ENCODE measurements at regions not wholly inside any gene's neighbourhood (a gene's known extent, or its start where the extent isn't known, plus 50 kb on each side); places are given as distances from the start of the nearest gene placed in this dataset.

DNA sequence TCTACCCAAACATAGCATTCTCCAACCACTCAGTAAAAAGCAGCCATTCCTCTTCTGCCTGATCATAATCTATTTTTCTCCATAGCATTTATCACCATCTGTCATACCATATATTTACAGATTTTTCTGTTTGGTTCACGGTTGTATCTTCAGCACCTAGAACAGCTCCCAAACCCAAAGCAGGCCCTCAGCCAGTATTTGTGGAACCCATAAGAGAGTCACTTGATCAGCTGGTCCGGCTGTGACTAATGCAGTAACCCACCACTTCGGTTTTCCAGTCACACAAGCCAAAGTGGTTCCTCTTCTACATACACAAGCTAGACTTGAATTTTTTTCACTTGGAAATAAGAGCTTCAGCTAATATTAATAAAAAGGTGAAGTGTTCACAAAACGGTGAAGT is 511.6 kb upstream of the CELF4 start:
- Mint-ChIP-seq H3K4me3 (no peak overlapping the region), H3K4me1 (no peaks in the 10 kb centered on the region), H3K27ac (no peak overlapping the region), H3K9me3 (peaks cover 3 to 4% of the 10 kb centered on the region in 2 donors), H3K27me3 (no peaks in the 10 kb centered on the region), H3K36me3 (no peaks in the 10 kb centered on the region)
- DNase-seq (no peak), ATAC-seq (replicated peaks) (no peak)

DNA sequence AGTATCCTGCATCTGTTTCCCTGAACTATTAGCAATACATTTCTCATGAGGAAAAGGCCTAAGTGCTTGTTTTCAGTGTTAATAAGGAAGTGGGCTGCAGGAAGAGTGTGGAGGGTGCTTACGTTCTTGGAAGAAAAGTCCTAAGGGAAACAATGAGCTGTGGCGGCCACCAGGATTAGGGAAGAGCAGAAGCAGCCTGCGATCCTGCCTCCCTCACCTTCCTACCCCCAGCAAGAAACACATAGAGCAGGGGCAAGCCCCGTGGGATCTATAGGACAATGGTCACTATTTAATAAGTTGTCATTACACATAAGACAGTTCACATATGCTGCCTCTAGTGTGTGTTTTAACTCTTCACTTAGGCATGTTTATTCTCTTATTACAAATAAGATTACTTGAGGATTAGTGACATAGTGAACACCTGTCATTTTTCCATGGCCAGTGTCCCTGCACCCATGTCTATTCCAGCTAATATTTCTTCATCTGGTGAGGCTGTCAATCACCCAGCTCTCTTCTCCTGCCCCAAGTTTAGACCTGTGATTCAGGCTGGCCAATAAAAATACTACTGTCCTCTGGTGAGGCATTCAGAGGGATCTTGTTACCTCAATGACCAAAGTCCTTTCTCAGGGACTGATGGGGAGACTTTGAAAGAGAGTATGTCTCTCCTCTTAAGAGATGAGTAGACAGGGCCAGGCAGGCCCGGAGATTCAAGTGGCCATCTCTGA is 510.9 kb upstream of the CELF4 start:
- Mint-ChIP-seq H3K4me1 (no peaks in the 10 kb centered on the region), H3K4me3 (no peak overlapping the region), H3K36me3 (no peaks in the 10 kb centered on the region), H3K27me3 (no peaks in the 10 kb centered on the region), H3K9me3 (peaks cover 2 to 3% of the 10 kb centered on the region in 2 donors), H3K27ac (no peak overlapping the region)
- no peak for DNase-seq
- no peak for ATAC-seq (replicated peaks)

DNA sequence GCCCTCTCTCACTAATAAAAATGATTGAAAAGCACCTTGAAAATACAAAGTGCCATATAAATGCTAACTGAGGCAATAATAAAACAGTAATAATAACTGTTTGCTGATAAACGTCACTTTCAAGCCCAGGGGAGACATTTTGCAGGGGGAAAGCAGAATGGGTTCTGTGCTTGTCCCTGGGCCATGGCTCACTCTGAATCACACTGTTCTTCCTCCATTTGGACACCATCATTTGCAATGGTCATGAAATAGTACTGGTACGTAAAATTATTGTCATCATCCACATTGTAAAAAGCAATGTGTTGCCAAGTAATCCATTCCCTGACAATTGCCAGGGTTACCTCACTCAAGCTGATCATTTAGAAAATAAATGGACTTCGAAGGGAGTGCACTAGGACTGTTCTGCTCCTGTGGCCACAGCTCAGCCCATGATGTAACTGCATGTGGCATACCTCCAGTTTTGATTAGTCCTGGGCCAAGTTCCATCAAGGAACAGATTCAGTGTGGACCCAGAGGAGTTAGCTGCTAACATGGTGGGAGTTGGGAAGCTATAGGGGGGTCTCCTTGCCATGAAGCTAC is 508.8 kb upstream of the CELF4 start:
- no peaks in the 10 kb centered on the region for H3K27me3 Mint-ChIP-seq
- H3K4me3 Mint-ChIP-seq, result no peak overlapping the region
- H3K4me1 Mint-ChIP-seq, result no peaks in the 10 kb centered on the region
- H3K27ac Mint-ChIP-seq, result no peak overlapping the region
- ATAC-seq (replicated peaks) (no peak), DNase-seq (no peak)
- H3K36me3 Mint-ChIP-seq, result no peaks in the 10 kb centered on the region
- H3K9me3 Mint-ChIP-seq, result peaks cover 3 to 6% of the 10 kb centered on the region in 2 donors

DNA sequence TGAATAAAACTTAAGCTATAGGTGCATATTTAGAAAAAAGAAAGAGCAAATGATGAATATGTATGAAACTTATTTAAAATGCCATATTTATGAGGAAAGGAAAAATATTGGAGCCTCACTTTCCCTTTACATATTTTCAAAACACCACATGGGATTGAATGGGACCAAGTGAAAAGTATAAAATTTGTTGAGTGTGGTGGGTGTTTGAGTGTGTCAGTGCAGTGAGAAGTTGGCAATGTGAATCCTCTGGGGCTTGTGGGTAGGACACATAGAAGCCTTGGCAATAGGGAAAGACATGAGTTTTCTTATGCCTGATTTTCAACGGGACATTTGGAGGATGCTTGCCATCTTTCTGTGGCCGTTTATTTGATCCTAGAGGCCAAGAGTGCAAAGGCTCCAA is 502.2 kb upstream of the CELF4 start:
- no peaks in the 10 kb centered on the region for H3K4me1 Mint-ChIP-seq
- ATAC-seq (replicated peaks) (no peak), DNase-seq (no peak)
- H3K27me3 Mint-ChIP-seq, result no peaks in the 10 kb centered on the region
- H3K9me3 Mint-ChIP-seq, result peaks cover 0 to 6% of the 10 kb centered on the region in 2 donors
- no peak overlapping the region for H3K4me3 Mint-ChIP-seq
- no peaks in the 10 kb centered on the region for H3K36me3 Mint-ChIP-seq
- no peak overlapping the region for H3K27ac Mint-ChIP-seq

DNA sequence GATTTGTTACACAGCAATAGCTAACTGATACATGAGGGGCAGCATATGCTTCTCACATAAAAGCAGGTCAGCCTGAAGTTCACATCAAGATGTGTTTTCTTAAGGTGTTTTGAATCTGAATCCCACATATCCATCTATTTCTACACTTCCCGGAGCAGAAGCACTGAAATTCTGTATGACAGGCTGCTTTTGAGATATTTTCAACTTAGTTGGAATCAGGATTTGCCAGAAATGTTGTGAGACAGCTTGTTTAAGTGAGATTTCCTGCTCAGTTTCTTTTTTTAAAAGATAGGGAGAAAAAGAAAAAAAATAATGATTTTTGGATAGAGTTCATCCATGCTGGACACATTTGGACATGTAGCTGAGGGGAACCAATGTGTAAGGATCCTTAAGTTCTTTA is 501.5 kb upstream of the CELF4 start:
- Mint-ChIP-seq H3K27me3 (no peaks in the 10 kb centered on the region), H3K27ac (no peak overlapping the region), H3K36me3 (no peaks in the 10 kb centered on the region), H3K9me3 (peaks cover 0 to 6% of the 10 kb centered on the region in 2 donors), H3K4me1 (no peaks in the 10 kb centered on the region), H3K4me3 (no peak overlapping the region)
- no peak for ATAC-seq (replicated peaks)
- DNase-seq, result no peak

DNA sequence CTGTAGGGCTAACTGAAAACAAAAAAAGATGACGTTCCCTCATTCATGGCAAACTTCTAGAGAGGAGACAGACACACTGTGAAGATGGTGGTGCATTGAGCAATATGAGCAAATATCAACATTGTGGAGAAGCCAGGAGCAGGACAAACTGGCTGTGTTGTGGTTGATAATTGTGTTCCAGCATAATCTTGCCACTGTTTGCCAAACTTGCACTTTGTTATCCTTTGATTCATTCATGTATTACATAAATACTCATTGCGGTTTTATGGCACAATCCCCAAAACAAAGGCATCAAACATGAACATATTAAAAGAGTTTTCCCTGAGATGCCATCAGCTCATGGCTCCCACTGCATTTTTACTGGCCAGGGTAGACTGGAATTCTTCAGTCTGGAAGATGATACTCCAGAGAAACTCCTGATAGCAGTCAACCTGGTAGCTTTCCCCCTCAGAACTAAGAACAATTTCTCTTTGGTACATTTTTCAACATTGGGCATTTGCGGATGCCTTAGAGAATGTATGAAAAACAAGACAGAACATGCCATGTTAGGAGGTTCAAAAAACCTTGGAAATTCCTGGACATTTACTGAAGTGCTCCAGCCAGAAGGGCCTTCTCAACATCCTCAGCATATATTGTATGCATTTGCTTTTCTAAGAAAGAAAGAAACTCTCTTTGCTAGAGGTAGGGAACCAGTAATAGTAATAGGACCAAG is 487.4 kb upstream of the CELF4 start:
- ATAC-seq (replicated peaks) (no peak), DNase-seq (no peak)
- H3K36me3 Mint-ChIP-seq, result no peaks in the 10 kb centered on the region
- H3K27me3 Mint-ChIP-seq, result no peaks in the 10 kb centered on the region
- H3K4me1 Mint-ChIP-seq, result no peaks in the 10 kb centered on the region
- no peaks in the 10 kb centered on the region for H3K9me3 Mint-ChIP-seq
- no peak overlapping the region for H3K4me3 Mint-ChIP-seq
- H3K27ac Mint-ChIP-seq, result no peak overlapping the region

DNA sequence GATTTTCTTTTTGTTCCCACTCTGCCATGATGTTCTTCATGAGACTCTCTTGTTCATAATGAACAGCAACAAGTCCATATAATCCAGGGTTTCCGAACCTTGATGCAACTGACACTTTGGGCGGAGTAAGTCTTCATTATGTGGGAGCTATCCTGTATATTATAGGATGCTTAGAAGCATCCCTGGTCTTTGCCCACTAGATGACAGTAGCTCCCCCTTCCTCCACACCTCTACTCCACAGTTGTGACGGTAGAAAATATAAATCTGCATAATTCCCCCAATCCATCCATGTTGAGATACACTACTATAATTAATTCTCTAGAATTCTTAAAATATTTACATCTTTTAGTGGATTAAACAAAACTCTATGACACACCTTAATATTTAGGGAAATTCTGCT is 482.2 kb upstream of the CELF4 start:
- DNase-seq, result no peak
- H3K27ac Mint-ChIP-seq, result no peak overlapping the region
- H3K36me3 Mint-ChIP-seq, result no peaks in the 10 kb centered on the region
- H3K9me3 Mint-ChIP-seq, result peaks cover 4 to 10% of the 10 kb centered on the region in 2 donors
- no peaks in the 10 kb centered on the region for H3K4me1 Mint-ChIP-seq
- H3K4me3 Mint-ChIP-seq, result no peak overlapping the region
- no peaks in the 10 kb centered on the region for H3K27me3 Mint-ChIP-seq
- ATAC-seq (replicated peaks), result no peak

DNA sequence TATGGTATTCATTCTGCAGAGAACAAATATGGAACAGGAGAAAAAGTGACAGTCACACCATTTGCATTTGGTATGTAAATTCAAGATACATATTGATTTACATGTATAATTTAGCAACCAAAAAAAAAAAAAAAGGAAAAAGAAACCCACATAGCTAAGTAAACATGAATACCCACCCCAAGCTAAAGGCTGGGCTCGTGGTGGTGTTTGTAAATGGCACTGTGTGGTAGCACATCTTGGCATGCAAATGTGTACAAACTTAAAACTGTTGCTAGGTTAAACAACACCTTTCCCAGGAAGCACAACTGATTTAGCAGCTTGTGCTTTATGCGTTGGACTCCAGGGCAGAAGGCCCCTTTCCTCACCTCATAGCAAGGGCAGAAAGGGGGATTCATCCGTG is 481.1 kb upstream of the CELF4 start:
- H3K4me1 Mint-ChIP-seq, result no peaks in the 10 kb centered on the region
- ATAC-seq (replicated peaks) (no peak), DNase-seq (no peak)
- H3K27me3 Mint-ChIP-seq, result no peaks in the 10 kb centered on the region
- H3K4me3 Mint-ChIP-seq, result no peak overlapping the region
- no peak overlapping the region for H3K27ac Mint-ChIP-seq
- H3K36me3 Mint-ChIP-seq, result no peaks in the 10 kb centered on the region
- H3K9me3 Mint-ChIP-seq, result peaks cover 4 to 10% of the 10 kb centered on the region in 2 donors

DNA sequence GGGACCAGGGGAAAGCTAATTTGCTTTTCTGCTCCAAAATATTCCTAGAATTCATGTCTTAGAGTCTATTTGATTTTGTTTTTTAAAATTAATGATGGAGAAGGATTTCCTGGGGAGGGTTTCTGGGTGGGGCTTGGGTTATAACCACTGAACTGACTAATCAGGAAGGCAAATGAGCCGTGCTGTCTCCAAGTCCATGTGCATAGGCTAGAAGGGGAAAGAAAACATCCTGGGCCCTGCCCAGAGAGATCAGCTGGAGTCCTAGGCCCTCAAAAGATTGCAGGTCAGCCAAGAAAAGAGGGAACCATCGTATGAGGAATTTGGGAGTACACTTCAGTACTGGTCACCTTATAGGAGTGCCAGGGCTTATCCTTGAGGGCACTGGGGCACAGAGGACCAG is 480.2 kb upstream of the CELF4 start:
- H3K36me3 Mint-ChIP-seq, result no peaks in the 10 kb centered on the region
- H3K27ac Mint-ChIP-seq, result no peak overlapping the region
- no peak overlapping the region for H3K4me3 Mint-ChIP-seq
- peaks cover 4 to 10% of the 10 kb centered on the region in 2 donors for H3K9me3 Mint-ChIP-seq
- no peaks in the 10 kb centered on the region for H3K4me1 Mint-ChIP-seq
- no peaks in the 10 kb centered on the region for H3K27me3 Mint-ChIP-seq
- ATAC-seq (replicated peaks) (no peak), DNase-seq (no peak)

DNA sequence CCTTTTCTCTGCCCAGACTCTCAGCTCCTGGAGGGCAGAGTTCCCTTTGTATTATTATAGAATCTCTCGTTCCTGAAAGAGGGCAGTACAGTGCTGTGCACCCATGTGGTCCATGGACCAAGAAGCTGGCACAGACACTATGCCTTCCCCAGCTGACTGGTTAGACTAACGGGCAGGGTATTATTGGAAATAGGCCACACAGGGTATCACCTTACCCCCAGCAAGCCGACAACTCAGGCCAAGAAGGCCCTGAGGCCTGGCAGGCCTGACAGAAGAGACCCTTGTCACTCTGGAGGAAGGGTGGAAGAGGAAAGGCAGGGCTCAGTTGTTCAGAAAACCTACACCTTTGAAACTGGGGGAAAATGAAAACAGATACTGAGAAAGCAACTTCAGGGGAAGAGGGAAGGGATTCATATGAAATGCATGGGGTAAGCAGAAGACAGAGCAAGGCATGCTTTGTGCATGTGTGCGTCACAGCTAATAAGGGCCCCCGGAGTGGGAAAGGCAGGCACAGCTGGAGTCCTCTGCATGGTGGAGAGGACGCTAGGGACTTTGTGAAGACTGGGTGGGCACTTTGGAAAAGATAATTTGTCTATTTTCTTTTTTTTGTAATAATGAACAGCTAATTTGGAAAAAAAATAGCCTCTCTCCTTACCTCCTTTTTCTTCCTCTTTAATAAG is 476.8 kb upstream of the CELF4 start:
- Mint-ChIP-seq H3K9me3 (peaks cover 4 to 10% of the 10 kb centered on the region in 2 donors), H3K27me3 (no peaks in the 10 kb centered on the region), H3K27ac (no peak overlapping the region), H3K4me1 (no peaks in the 10 kb centered on the region), H3K36me3 (no peaks in the 10 kb centered on the region), H3K4me3 (no peak overlapping the region)
- no peak for DNase-seq
- no peak for ATAC-seq (replicated peaks)

DNA sequence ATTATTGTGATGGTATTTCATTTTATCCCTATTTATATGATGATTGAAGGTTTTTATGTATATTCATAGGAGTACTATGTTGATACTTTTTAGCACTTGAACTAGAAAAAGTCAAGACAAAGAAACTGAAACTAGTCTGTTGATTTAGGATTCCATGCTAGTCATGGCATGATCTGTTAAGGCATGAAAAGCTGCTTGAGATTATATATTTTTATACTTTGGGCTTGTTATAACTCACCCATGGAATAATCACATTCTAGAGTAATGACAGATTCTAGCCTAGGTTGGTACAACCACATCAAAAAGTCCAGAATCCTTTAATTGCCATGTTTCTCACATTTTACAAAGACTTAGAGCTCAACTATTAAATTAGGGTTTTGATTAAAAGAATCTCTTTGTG is 472.6 kb upstream of the CELF4 start:
- Mint-ChIP-seq H3K27me3 (no peaks in the 10 kb centered on the region), H3K27ac (no peak overlapping the region), H3K9me3 (peaks cover 0 to 6% of the 10 kb centered on the region in 2 donors), H3K4me3 (no peak overlapping the region), H3K36me3 (no peaks in the 10 kb centered on the region), H3K4me1 (no peaks in the 10 kb centered on the region)
- ATAC-seq (replicated peaks) (no peak), DNase-seq (no peak)

DNA sequence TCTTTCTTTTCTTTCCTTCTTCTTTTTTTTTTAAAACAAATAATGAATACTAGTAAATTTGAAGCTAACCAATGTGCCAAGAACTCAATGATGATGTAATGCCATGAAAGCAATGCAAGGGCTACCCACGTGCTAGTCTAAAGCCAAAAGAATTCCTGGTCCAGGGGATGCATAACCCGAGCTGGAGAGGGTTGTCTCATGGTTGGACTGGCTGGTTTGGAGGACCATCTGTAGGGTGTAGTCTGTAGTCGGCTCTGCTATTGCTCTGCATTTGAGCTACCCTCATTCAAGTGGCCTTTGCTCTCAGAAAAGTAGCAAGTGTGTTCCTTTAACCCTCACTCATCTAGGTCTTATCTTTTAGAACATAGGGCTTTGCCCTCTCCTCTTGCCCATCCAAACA is 469.6 kb upstream of the CELF4 start:
- no peak overlapping the region for H3K4me3 Mint-ChIP-seq
- DNase-seq, result no peak
- no peak for ATAC-seq (replicated peaks)
- H3K27ac Mint-ChIP-seq, result no peak overlapping the region
- no peaks in the 10 kb centered on the region for H3K27me3 Mint-ChIP-seq
- H3K9me3 Mint-ChIP-seq, result peaks cover 2 to 4% of the 10 kb centered on the region in 2 donors
- H3K36me3 Mint-ChIP-seq, result no peaks in the 10 kb centered on the region
- no peaks in the 10 kb centered on the region for H3K4me1 Mint-ChIP-seq

DNA sequence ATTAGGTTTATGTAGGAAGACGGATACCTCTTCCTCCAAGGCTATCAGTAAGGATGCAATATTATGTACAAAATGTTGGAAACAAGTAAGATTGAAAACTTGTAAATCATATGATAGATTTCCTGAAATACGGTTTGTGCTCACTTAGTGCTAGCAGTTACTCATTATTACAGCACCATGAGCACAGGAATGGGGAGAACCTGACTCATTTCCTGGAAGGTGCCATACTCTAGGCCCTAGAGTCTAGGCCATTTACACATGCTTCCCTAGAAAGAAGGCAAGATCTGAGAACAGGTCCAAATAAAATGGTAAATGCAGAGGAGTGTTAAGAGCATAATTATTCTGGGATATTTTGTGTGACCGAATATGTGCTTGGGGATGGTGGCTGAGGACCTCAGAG is 467.7 kb upstream of the CELF4 start:
- Mint-ChIP-seq H3K4me3 (no peak overlapping the region), H3K4me1 (no peaks in the 10 kb centered on the region), H3K36me3 (no peaks in the 10 kb centered on the region), H3K27me3 (no peaks in the 10 kb centered on the region), H3K27ac (no peak overlapping the region), H3K9me3 (peaks cover 2 to 4% of the 10 kb centered on the region in 2 donors)
- ATAC-seq (replicated peaks) (no peak), DNase-seq (no peak)

DNA sequence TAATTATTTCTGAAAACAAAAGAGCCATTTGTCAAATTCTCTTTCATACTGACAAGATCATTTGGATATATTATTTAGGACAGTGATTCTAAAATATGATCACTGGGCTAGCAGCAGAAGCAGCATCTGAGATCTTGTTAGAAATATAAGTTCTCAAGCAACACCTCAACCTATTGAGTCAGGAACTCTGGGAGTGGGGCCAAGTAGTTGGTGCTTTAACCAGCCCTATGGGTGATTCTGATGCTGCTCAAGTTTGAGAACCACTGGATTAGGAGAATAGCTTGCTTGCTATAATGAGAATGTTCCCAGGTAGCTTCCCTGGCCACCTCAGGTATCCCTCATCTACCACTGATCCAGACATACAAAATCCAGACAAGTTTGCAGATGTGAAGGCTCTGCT is 466.9 kb upstream of the CELF4 start:
- H3K9me3 Mint-ChIP-seq, result peaks cover 2 to 4% of the 10 kb centered on the region in 2 donors
- no peaks in the 10 kb centered on the region for H3K27me3 Mint-ChIP-seq
- DNase-seq (no peak), ATAC-seq (replicated peaks) (no peak)
- no peaks in the 10 kb centered on the region for H3K4me1 Mint-ChIP-seq
- no peak overlapping the region for H3K27ac Mint-ChIP-seq
- no peak overlapping the region for H3K4me3 Mint-ChIP-seq
- H3K36me3 Mint-ChIP-seq, result no peaks in the 10 kb centered on the region

DNA sequence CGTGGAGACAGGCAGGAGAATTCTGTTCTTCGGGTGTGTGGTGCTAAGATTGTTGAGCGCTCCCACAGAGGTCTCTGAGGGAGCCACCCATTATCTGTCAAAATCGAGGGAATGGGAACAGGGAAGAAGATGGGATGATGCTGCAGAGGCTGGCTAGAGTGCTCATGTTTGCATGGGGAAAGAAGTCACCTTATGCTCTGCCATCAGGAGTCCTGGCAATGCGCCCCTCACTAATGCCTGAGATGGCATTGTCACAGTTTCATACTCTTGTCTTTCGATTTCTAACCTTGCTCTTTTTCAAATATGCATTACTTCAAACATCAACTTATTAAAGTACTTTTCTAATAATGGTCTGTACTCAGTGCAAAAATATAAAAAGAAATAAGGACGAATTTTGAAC is 463.3 kb upstream of the CELF4 start:
- peaks cover 0 to 2% of the 10 kb centered on the region in 2 donors for H3K9me3 Mint-ChIP-seq
- H3K4me1 Mint-ChIP-seq, result no peaks in the 10 kb centered on the region
- DNase-seq, result no peak
- H3K27me3 Mint-ChIP-seq, result no peaks in the 10 kb centered on the region
- H3K36me3 Mint-ChIP-seq, result no peaks in the 10 kb centered on the region
- ATAC-seq (replicated peaks), result no peak
- no peak overlapping the region for H3K27ac Mint-ChIP-seq
- H3K4me3 Mint-ChIP-seq, result no peak overlapping the region
